ENCODE measurements at regions not wholly inside any gene's neighbourhood (a gene's known extent, or its start where the extent isn't known, plus 50 kb on each side); places are given as distances from the start of the nearest gene placed in this dataset.

GRCh38 chr3:168654700-168655099 is 559.0 kb upstream of the GOLIM4 start:
- no peak for TF ChIP-seq MXI1 (conservative IDR thresholded peaks at IDR 0.05; ENCODE audit: poor library complexity, severe bottlenecking)
- TF ChIP-seq RAD21 (conservative IDR thresholded peaks at IDR 0.05) = no peak
- no peak for TF ChIP-seq POLR2AphosphoS5 (IDR thresholded peaks at IDR 0.05)
- TF ChIP-seq TAF1 (IDR thresholded peaks at IDR 0.05; ENCODE audit: low read depth) = no peak
- no peak for TF ChIP-seq SMC3 (conservative IDR thresholded peaks at IDR 0.05; ENCODE audit: poor library complexity)
- no peak for TF ChIP-seq EP300 (conservative IDR thresholded peaks at IDR 0.05; ENCODE audit: poor library complexity, severe bottlenecking)
- Histone ChIP-seq H3K4me3 (ENCODE audit: low read length) (no peak overlapping the region), H3K27me3 (ENCODE audit: insufficient read depth, low read depth, low read length) (no peaks in the 10 kb centered on the region), H3K36me3 (ENCODE audit: insufficient read depth, low read length) (no peaks in the 10 kb centered on the region), H3K27ac (ENCODE audit: low read length) (no peak overlapping the region), H3K9ac (ENCODE audit: low read length) (no peak overlapping the region), H2AFZ (ENCODE audit: low read depth, low read length) (no peak overlapping the region), H3K9me2 (ENCODE audit: insufficient read depth, low read length) (no peaks in the 10 kb centered on the region), H3K4me2 (ENCODE audit: low read length) (no peak overlapping the region), H3K79me2 (replicated peaks; ENCODE audit: insufficient read depth, low read length) (no peaks in the 10 kb centered on the region), H3F3A (ENCODE audit: insufficient read depth, low read length, poor library complexity, severe bottlenecking) (no peaks in the 10 kb centered on the region), H4K20me1 (ENCODE audit: insufficient read depth) (no peaks in the 10 kb centered on the region), H3K9me3 (ENCODE audit: low read length) (no peaks in the 10 kb centered on the region)

- Histone ChIP-seq H3K27me3 (ENCODE audit: insufficient read depth, low read depth, low read length) (no peaks in the 10 kb centered on the region), H4K20me1 (ENCODE audit: insufficient read depth) (no peaks in the 10 kb centered on the region), H3K36me3 (ENCODE audit: insufficient read depth, low read length) (no peaks in the 10 kb centered on the region), H3K9me2 (ENCODE audit: insufficient read depth, low read length) (no peaks in the 10 kb centered on the region), H3K27ac (ENCODE audit: low read length) (no peak overlapping the region), H3K9ac (ENCODE audit: low read length) (no peak overlapping the region), H3K4me2 (ENCODE audit: low read length) (no peak overlapping the region), H3K79me2 (replicated peaks; ENCODE audit: insufficient read depth, low read length) (no peaks in the 10 kb centered on the region), H3K9me3 (ENCODE audit: low read length) (no peaks in the 10 kb centered on the region), H2AFZ (ENCODE audit: low read depth, low read length) (no peak overlapping the region), H3K4me3 (ENCODE audit: low read length) (no peak overlapping the region), H3F3A (ENCODE audit: insufficient read depth, low read length, poor library complexity, severe bottlenecking) (no peaks in the 10 kb centered on the region)
- no peak for TF ChIP-seq TAF1 (IDR thresholded peaks at IDR 0.05; ENCODE audit: low read depth)
- no peak for TF ChIP-seq SMC3 (conservative IDR thresholded peaks at IDR 0.05; ENCODE audit: poor library complexity)
- no peak for TF ChIP-seq MXI1 (conservative IDR thresholded peaks at IDR 0.05; ENCODE audit: poor library complexity, severe bottlenecking)
- TF ChIP-seq EP300 (conservative IDR thresholded peaks at IDR 0.05; ENCODE audit: poor library complexity, severe bottlenecking) = no peak
- TF ChIP-seq RAD21 (conservative IDR thresholded peaks at IDR 0.05) = no peak
- TF ChIP-seq CTCF (IDR thresholded peaks at IDR 0.05; ENCODE audit: poor library complexity, severe bottlenecking) = no peak
- no peak for TF ChIP-seq EZH2 (IDR thresholded peaks at IDR 0.05; ENCODE audit: borderline replicate concordance, insufficient read depth, low read length, poor library complexity, severe bottlenecking)
- no peak for TF ChIP-seq POLR2AphosphoS5 (IDR thresholded peaks at IDR 0.05)
Measured at GRCh38 chr3:168653255-168653654, 557.5 kb upstream of the GOLIM4 start.

- Histone ChIP-seq H3K9ac (ENCODE audit: low read length) (no peak overlapping the region), H3K9me3 (ENCODE audit: low read length) (no peaks in the 10 kb centered on the region), H3K36me3 (ENCODE audit: insufficient read depth, low read length) (no peaks in the 10 kb centered on the region), H3K4me2 (ENCODE audit: low read length) (no peak overlapping the region), H3K4me3 (ENCODE audit: low read length) (no peak overlapping the region), H3K9me2 (ENCODE audit: insufficient read depth, low read length) (no peaks in the 10 kb centered on the region), H3K27ac (ENCODE audit: low read length) (no peak overlapping the region), H3K79me2 (replicated peaks; ENCODE audit: insufficient read depth, low read length) (no peaks in the 10 kb centered on the region), H2AFZ (ENCODE audit: low read depth, low read length) (no peak overlapping the region), H3K27me3 (ENCODE audit: insufficient read depth, low read depth, low read length) (no peaks in the 10 kb centered on the region), H4K20me1 (ENCODE audit: insufficient read depth) (no peaks in the 10 kb centered on the region), H3F3A (ENCODE audit: insufficient read depth, low read length, poor library complexity, severe bottlenecking) (no peaks in the 10 kb centered on the region)
- TF ChIP-seq, protein P1, sequence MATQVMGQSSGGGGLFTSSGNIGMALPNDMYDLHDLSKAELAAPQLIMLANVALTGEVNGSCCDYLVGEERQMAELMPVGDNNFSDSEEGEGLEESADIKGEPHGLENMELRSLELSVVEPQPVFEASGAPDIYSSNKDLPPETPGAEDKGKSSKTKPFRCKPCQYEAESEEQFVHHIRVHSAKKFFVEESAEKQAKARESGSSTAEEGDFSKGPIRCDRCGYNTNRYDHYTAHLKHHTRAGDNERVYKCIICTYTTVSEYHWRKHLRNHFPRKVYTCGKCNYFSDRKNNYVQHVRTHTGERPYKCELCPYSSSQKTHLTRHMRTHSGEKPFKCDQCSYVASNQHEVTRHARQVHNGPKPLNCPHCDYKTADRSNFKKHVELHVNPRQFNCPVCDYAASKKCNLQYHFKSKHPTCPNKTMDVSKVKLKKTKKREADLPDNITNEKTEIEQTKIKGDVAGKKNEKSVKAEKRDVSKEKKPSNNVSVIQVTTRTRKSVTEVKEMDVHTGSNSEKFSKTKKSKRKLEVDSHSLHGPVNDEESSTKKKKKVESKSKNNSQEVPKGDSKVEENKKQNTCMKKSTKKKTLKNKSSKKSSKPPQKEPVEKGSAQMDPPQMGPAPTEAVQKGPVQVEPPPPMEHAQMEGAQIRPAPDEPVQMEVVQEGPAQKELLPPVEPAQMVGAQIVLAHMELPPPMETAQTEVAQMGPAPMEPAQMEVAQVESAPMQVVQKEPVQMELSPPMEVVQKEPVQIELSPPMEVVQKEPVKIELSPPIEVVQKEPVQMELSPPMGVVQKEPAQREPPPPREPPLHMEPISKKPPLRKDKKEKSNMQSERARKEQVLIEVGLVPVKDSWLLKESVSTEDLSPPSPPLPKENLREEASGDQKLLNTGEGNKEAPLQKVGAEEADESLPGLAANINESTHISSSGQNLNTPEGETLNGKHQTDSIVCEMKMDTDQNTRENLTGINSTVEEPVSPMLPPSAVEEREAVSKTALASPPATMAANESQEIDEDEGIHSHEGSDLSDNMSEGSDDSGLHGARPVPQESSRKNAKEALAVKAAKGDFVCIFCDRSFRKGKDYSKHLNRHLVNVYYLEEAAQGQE (IDR thresholded peaks at IDR 0.05; ENCODE audit: borderline replicate concordance) = no peak
- TF ChIP-seq CTCF (IDR thresholded peaks at IDR 0.05; ENCODE audit: poor library complexity, severe bottlenecking) (no peak), SMC3 (conservative IDR thresholded peaks at IDR 0.05; ENCODE audit: poor library complexity) (no peak), EP300 (conservative IDR thresholded peaks at IDR 0.05; ENCODE audit: poor library complexity, severe bottlenecking) (no peak), EZH2 (IDR thresholded peaks at IDR 0.05; ENCODE audit: borderline replicate concordance, insufficient read depth, low read length, poor library complexity, severe bottlenecking) (no peak), TAF1 (IDR thresholded peaks at IDR 0.05; ENCODE audit: low read depth) (no peak), RAD21 (conservative IDR thresholded peaks at IDR 0.05) (no peak), MXI1 (conservative IDR thresholded peaks at IDR 0.05; ENCODE audit: poor library complexity, severe bottlenecking) (no peak), POLR2AphosphoS5 (IDR thresholded peaks at IDR 0.05) (no peak)
Measured at GRCh38 chr3:168648321-168648720, 552.6 kb upstream of the GOLIM4 start.
